Esophagus muscularis mucosa (tissue), 4 donors: ENCODE measurements at regions not wholly inside any gene's neighbourhood (a gene's known extent, or its start where the extent isn't known, plus 50 kb on each side); places are given as distances from the start of the nearest gene placed in this dataset.

Experiments
- DNase-seq: peaks from one replicate; pipeline ENCODE4 v3.0.0-alpha.2; 2017; ENCODE audit errors: extremely low spot score
- H3K27ac ChIP-seq, 4 donors: fragments of 200-600 bp; sonication (generic); replicated peaks in 1 of 4; 1 replicate in 3 of 4; 2 replicates in 1 of 4; pipeline ENCODE4 v1.5.1; 2016 to 2019; ENCODE audit warnings: mild to moderate bottlenecking in 1 of 4
- H3K27me3 ChIP-seq, 4 donors: fragments of 200-600 bp; sonication (generic); one replicate each; pipeline versions ENCODE4 v1.5.1 to v1.6.0; 2016 to 2019
- H3K36me3 ChIP-seq, 4 donors: fragments of 200-600 bp; sonication (generic); one replicate each; pipeline ENCODE4 v1.5.1; 2016 to 2019
- H3K4me1 ChIP-seq, 4 donors: fragments of 200-600 bp; sonication (generic); one replicate each; pipeline ENCODE4 v1.5.1; 2016 to 2019
- H3K4me3 ChIP-seq, 4 donors: fragments of 200-600 bp; sonication (generic); 1 replicate in 2 of 4; 2 replicates in 2 of 4; pipeline ENCODE4 v1.5.1; 2016 to 2019; ENCODE audit warnings: mild to moderate bottlenecking in 4 of 4, moderate library complexity in 1 of 4
- H3K9me3 ChIP-seq, 4 donors: fragments of 200-600 bp; sonication (generic); 1 replicate in 3 of 4; 2 replicates in 1 of 4; pipeline ENCODE4 v1.5.1; 2016 to 2019
- EP300 ChIP-seq: sonication (generic); formaldehyde crosslinking; IDR thresholded peaks from one replicate; pipeline ENCODE4 v1.6.1; 2017; ENCODE audit warnings: antibody characterized with exemption
- POLR2A ChIP-seq: fragments of 450-650 bp; IDR thresholded peaks from one replicate; pipeline ENCODE4 v1.6.1; 2017; ENCODE audit warnings: antibody characterized with exemption, moderate library complexity, mild to moderate bottlenecking, low read depth
- POLR2AphosphoS5 ChIP-seq, 2 donors: sonication (generic); formaldehyde crosslinking; IDR thresholded peaks; one replicate each; pipeline ENCODE4 v1.6.1; 2017; ENCODE audit warnings: antibody characterized with exemption in 2 of 2
- WGBS: methylation state at CpG from one replicate; pipeline ENCODE4 v1.1.5; 2018; 5-methylcytosine and 5-hydroxymethylcytosine counted together
- intact Hi-C: fragments of 100-400 bp; cut with DNase I; formaldehyde crosslinking; loops from one replicate; pipeline ENCODE4 v1.15.1; 2023
- TF ChIP-seq, protein P1 (sequence below), 3 experiments: fragments of 200-600 bp in 2 of 3; fragments of 450-650 bp in 1 of 3; sonication (generic) in 2 of 3; IDR thresholded peaks; one replicate each; pipeline ENCODE4 v1.5.1; 2017 to 2019; ENCODE audit warnings: antibody characterized with exemption in 3 of 3, mild to moderate bottlenecking in 2 of 3, moderate library complexity in 1 of 3

DNA sequence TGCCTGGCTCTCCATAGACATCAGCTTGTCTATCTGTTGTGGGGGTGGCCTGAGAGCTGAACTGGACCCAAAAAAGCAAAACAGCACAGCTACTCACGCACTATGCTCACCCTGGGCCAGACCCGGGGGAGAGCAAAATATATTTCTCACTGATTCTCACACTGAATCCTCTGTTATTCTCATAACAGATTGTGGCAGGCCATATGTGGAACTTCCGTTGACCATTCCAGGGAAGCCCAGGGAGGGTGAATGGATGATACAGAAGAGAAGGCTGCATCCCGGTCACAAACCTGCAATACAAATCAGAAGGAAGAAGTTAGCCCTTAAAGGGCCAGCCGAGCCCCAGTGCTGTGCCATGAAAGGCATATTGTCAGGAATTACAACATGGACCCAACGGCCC is 362.5 kb downstream of the ZNF536 start:
- no peak overlapping the region for H3K27ac ChIP-seq
- WGBS, result 56% methylated on average over 6 of the region's 6 CpGs

DNA sequence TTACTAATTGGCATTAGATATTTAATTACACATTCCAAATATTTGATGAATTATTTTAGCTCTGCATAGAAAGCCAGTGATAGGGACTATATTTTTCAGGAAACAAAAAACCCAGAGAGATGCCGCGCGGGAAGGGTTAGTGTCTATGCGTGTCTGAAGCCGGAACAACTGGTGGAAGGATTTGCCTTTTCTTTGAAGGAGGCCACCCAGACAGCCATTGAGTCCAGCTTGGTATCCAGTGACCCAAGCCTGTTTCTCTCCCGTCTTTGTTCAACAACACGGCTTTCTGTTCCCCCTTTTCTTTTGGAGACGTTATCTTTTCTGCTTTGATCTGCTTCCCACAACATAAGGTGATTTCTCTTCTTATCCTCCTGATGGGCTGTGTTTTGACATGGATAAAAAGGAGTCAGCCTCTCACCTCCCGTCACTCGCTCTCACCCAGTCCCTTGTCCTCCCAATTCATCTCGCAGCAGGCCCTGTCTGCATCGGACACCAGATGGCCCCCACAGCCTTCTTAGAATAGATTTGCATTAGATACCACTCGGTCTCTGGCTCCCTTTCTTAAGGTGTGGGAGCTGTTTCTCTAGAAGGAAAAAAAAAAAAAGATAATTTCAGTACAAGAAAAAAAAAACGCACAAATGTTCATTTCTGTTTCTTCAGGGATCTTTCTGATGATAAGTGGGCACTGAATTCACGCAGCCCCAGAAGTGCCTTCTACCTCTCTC is 361.8 kb downstream of the ZNF536 start:
- intact Hi-C loops, result no loop called here
- Histone ChIP-seq H3K4me3 (no peak overlapping the region), H3K4me1 (no peaks in the 10 kb centered on the region), H3K9me3 (no peaks in the 10 kb centered on the region), H3K27me3 (peaks cover 0 to 7% (median 0%) of the 10 kb centered on the region in 4 donors), H3K36me3 (no peaks in the 10 kb centered on the region), H3K27ac (no peak overlapping the region)
- 70% methylated on average over 15 of the region's 15 CpGs for WGBS
- DNase-seq, result no peak
- no peak for TF ChIP-seq POLR2A
- TF ChIP-seq EP300, result no peak
- TF ChIP-seq POLR2AphosphoS5 (IDR thresholded peaks at IDR 0.05), result no peak
- TF ChIP-seq, protein P1, sequence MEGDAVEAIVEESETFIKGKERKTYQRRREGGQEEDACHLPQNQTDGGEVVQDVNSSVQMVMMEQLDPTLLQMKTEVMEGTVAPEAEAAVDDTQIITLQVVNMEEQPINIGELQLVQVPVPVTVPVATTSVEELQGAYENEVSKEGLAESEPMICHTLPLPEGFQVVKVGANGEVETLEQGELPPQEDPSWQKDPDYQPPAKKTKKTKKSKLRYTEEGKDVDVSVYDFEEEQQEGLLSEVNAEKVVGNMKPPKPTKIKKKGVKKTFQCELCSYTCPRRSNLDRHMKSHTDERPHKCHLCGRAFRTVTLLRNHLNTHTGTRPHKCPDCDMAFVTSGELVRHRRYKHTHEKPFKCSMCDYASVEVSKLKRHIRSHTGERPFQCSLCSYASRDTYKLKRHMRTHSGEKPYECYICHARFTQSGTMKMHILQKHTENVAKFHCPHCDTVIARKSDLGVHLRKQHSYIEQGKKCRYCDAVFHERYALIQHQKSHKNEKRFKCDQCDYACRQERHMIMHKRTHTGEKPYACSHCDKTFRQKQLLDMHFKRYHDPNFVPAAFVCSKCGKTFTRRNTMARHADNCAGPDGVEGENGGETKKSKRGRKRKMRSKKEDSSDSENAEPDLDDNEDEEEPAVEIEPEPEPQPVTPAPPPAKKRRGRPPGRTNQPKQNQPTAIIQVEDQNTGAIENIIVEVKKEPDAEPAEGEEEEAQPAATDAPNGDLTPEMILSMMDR (IDR thresholded peaks at IDR 0.05), result no peak

More for the DNA sequence above, 362.5 kb downstream of the ZNF536 start:
- H3K4me1 ChIP-seq, result no peaks in the 10 kb centered on the region
- no peak overlapping the region for H3K4me3 ChIP-seq
- intact Hi-C loops, result no loop called here
- no peaks in the 10 kb centered on the region for H3K36me3 ChIP-seq
- DNase-seq, result no peak
- H3K9me3 ChIP-seq, result no peaks in the 10 kb centered on the region
- TF ChIP-seq POLR2A (no peak), POLR2AphosphoS5 (IDR thresholded peaks at IDR 0.05) (no peak), EP300 (no peak)
- TF ChIP-seq, protein P1 (IDR thresholded peaks at IDR 0.05), result no peak
- H3K27me3 ChIP-seq, result peaks cover 0 to 7% (median 0%) of the 10 kb centered on the region in 4 donors

DNA sequence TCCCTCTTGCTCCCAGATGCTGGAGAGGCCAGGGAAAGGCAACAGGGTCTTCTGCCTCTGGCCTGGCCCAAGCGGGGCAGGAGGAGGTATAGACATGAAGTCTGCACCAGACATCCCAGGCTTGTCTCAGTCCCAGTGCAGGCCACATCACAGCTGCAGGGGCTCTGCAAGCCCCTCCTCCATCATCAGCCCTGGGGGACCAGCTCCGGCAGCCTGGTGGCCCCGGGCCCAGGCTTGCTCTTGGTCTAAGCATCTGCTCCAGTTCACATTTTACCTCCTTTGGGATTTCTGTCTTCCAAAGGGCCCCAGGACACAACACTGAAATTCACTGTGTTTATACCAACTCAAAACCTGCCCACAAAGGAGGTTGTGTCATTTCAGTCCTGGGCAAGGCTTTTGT is 359.4 kb downstream of the ZNF536 start:
- no peaks in the 10 kb centered on the region for H3K27me3 ChIP-seq
- no peaks in the 10 kb centered on the region for H3K36me3 ChIP-seq
- H3K4me3 ChIP-seq, result no peak overlapping the region
- H3K27ac ChIP-seq, result no peak overlapping the region
- TF ChIP-seq, protein P1 (IDR thresholded peaks at IDR 0.05), result no peak
- TF ChIP-seq EP300 (no peak), POLR2AphosphoS5 (IDR thresholded peaks at IDR 0.05) (no peak), POLR2A (no peak)
- WGBS, result 100% methylated on average over 3 of the region's 3 CpGs
- no peaks in the 10 kb centered on the region for H3K4me1 ChIP-seq
- DNase-seq, result no peak
- intact Hi-C loops, result no loop called here
- no peaks in the 10 kb centered on the region for H3K9me3 ChIP-seq

DNA sequence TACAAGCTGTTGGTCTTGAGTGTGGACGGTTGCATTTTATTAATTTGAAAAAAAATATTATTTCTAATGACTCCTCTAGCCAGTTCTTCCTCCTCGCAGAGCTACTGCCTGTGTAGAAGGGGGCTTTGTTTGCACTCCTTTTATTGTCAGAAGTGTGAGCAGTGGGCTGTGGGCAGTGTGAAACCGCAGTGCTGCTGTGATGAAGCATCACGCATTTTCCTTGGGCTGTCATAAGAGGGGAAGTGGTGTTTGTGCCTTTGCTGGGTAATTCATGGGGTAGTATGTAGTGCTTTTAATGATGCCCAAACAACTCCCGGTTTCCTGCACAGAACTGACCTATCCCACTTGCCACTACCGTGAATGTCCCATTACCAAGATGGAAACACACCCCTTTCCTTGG is 357.3 kb downstream of the ZNF536 start:
- no peak overlapping the region for H3K27ac ChIP-seq
- H3K4me1 ChIP-seq, result no peaks in the 10 kb centered on the region
- no peaks in the 10 kb centered on the region for H3K9me3 ChIP-seq
- no peak overlapping the region for H3K4me3 ChIP-seq
- no peaks in the 10 kb centered on the region for H3K27me3 ChIP-seq
- H3K36me3 ChIP-seq, result no peaks in the 10 kb centered on the region
- 80% methylated on average over 6 of the region's 6 CpGs for WGBS
- TF ChIP-seq EP300, result no peak
- TF ChIP-seq POLR2A, result no peak
- TF ChIP-seq, protein P1 (IDR thresholded peaks at IDR 0.05), result no peak
- TF ChIP-seq POLR2AphosphoS5 (IDR thresholded peaks at IDR 0.05), result no peak
- intact Hi-C loops, result no loop called here
- no peak for DNase-seq

DNA sequence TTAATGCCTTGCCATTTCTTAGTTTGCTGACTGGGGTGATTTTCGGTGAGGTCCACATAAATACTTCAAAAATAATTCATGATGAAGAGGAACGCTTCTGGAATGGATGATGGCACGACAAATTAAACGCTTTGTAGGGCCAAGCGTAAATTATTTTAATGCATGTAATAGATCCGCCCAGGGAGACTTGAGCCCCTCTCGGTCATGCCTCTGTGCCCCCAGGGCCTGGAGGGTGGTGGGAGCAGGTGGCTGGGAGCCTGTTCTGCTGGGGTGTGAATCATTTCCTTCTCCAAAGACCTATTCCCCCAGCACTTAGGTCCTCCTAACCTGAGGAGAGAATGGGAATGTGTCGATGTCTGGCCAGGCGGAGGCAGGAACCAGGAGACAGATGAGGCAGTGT is 350.6 kb downstream of the ZNF536 start:
- DNase-seq, result no peak
- H3K27ac ChIP-seq, result no peak overlapping the region
- H3K4me3 ChIP-seq, result no peak overlapping the region
- TF ChIP-seq POLR2A (no peak), POLR2AphosphoS5 (IDR thresholded peaks at IDR 0.05) (no peak), EP300 (no peak)
- TF ChIP-seq, protein P1 (IDR thresholded peaks at IDR 0.05), result no peak
- H3K4me1 ChIP-seq, result peaks cover 13 to 18% (median 17%) of the 10 kb centered on the region in 4 donors
- no peaks in the 10 kb centered on the region for H3K27me3 ChIP-seq
- no peaks in the 10 kb centered on the region for H3K36me3 ChIP-seq
- 91% methylated on average over 9 of the region's 9 CpGs for WGBS
- intact Hi-C loops, result no loop called here
- no peaks in the 10 kb centered on the region for H3K9me3 ChIP-seq
